ENCODE measurements at regions not wholly inside any gene's neighbourhood (a gene's known extent, or its start where the extent isn't known, plus 50 kb on each side); places are given as distances from the start of the nearest gene placed in this dataset.

DNA sequence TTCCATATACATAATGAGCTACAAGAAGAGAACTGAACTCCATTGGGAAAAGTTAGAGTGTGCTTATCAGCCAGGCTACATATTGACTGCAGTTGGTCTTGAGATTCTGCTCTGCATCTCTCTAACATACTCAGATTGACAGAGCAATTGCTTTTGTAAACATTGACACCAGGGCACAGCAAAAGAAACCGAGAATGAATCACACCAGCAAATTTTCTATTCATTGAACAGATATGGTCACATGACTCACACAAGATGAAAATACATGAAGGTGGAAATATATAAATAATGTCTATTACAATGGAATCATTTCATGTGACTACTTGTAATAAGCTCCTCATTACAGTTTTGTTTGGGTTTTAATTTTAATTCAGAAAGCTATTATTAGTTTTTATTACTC lies 691.9 kb upstream of the TMEFF2 start:
- DNase-seq (ENCODE audit: low spot score): no peak

DNA sequence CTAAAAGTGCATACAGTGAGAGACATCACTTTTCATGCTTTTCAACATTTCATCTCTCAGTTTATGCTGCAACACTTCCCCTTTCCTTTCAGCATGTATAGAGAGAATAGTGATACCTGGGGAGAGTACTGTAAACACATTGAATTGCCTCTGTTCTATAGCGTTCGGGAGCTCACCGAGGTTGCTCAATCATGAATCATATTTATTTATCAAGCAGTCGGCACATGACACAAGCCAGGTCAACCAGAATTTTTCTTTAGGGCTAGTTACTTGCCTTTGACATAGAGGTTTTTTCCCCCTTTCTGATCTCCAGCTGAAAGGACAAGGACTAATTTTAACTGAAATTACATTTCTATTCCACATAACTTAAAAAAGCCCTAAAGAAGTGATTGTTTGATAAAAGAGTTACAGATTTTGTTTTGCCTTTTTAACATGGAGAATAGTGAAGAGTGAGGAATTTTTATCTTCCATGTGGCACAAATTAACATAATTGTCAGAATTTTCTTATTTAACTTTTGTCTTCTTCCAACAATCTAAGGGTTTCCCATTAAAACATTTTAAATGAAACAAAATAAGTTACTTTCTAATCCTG lies 690.9 kb upstream of the TMEFF2 start:
- no peak for DNase-seq (ENCODE audit: low spot score)
- TF ChIP-seq, protein P1, sequence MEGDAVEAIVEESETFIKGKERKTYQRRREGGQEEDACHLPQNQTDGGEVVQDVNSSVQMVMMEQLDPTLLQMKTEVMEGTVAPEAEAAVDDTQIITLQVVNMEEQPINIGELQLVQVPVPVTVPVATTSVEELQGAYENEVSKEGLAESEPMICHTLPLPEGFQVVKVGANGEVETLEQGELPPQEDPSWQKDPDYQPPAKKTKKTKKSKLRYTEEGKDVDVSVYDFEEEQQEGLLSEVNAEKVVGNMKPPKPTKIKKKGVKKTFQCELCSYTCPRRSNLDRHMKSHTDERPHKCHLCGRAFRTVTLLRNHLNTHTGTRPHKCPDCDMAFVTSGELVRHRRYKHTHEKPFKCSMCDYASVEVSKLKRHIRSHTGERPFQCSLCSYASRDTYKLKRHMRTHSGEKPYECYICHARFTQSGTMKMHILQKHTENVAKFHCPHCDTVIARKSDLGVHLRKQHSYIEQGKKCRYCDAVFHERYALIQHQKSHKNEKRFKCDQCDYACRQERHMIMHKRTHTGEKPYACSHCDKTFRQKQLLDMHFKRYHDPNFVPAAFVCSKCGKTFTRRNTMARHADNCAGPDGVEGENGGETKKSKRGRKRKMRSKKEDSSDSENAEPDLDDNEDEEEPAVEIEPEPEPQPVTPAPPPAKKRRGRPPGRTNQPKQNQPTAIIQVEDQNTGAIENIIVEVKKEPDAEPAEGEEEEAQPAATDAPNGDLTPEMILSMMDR (IDR thresholded peaks at IDR 0.05; ENCODE audit: extremely low read depth, insufficient read depth, missing control alignments): no peak
- in situ Hi-C loops (cut with MboI; ENCODE audit: low pct_unique_long_range_greater_than_20kb, low sequenced_read_pairs, unreplicated experiment): no loop called here

More for the DNA sequence above, 691.9 kb upstream of the TMEFF2 start:
- TF ChIP-seq, protein P1 (IDR thresholded peaks at IDR 0.05; ENCODE audit: extremely low read depth, insufficient read depth, missing control alignments): no peak
- in situ Hi-C loops (cut with MboI; ENCODE audit: low pct_unique_long_range_greater_than_20kb, low sequenced_read_pairs, unreplicated experiment): no loop called here

DNA sequence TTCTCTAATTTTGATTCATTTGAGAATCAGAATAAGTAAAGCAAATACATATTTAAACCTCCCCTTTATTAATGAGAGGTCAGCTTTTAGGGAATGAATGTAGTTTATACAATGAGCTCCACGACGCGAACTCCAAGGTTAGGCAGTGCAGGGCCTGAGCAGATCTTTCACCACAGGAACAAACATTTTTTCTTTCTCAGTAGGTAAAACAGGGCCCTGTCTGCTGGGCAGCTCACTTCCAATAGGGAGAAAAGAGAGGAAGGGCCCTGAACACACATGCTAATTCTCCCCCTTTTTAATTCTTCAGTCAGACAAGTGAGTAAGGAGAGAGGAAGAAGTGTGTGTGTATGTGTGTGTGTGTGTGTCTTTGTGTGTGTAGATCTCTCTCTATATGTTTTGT lies 682.4 kb upstream of the TMEFF2 start:
- TF ChIP-seq, protein P1 (IDR thresholded peaks at IDR 0.05; ENCODE audit: extremely low read depth, insufficient read depth, missing control alignments): no peak
- in situ Hi-C loops (cut with MboI; ENCODE audit: low pct_unique_long_range_greater_than_20kb, low sequenced_read_pairs, unreplicated experiment): no loop called here
- no peak for DNase-seq (ENCODE audit: low spot score)

DNA sequence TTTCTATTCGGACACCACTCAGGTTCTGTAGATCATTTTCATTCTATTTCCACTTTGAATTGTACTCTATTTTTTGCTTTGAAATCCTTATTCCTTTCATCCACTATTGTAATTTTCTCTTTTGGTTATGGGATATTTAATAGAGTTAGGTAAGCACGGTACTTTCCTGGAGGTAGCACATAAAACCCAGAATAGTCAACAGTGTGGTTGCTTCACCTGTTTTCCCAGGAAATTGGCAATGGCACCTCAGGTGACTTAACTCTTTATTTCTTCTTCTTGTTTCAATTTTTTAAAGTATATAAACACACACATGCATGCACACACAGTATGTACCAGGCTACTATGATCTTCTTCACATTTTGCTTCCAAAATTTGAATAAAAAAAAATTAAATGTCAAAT lies 682.0 kb upstream of the TMEFF2 start:
- in situ Hi-C loops (cut with MboI; ENCODE audit: low pct_unique_long_range_greater_than_20kb, low sequenced_read_pairs, unreplicated experiment): no loop called here
- DNase-seq (ENCODE audit: low spot score): no peak
- TF ChIP-seq, protein P1 (IDR thresholded peaks at IDR 0.05; ENCODE audit: extremely low read depth, insufficient read depth, missing control alignments): no peak

DNA sequence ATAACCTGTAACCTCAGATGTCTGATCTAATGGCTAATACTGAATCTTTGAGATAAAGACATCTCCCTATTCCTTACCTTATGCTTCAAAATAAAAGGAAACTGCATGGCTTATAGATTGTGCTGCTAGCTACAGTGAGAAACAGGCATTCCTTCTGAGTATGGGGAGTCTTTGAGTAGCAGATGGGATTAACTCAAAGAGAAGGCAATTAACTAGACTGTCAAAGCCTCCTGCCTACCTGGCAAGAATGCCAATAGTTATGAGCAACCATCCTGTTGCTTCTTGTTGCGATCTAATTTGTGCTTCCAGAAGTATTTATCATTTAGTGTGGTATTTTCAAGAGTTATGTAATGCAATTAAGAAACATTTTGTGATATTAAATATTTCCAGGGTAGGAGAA lies 660.0 kb upstream of the TMEFF2 start:
- DNase-seq (ENCODE audit: low spot score): no peak
- in situ Hi-C loops (cut with MboI; ENCODE audit: low pct_unique_long_range_greater_than_20kb, low sequenced_read_pairs, unreplicated experiment): no loop called here
- TF ChIP-seq, protein P1 (IDR thresholded peaks at IDR 0.05; ENCODE audit: extremely low read depth, insufficient read depth, missing control alignments): no peak

DNA sequence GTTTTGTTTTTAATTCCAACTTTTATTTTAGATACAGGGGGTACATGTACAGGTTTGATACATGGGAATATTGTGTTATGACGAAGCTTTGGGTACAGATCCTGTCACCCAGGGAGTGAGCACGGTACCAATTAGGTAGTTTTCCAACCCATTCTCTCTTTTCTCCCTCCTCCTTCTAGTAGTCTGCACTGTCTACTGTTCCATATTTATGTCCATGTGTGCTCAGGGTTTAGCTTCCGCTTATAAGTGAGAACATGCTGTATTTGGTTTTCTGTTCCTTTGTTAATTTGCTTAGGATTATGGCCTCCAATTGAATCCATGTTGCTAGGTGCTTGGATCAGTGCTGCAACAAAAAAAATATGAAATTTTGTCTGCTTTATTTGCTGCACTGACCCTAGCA lies 659.3 kb upstream of the TMEFF2 start:
- in situ Hi-C loops (cut with MboI; ENCODE audit: low pct_unique_long_range_greater_than_20kb, low sequenced_read_pairs, unreplicated experiment): no loop called here
- TF ChIP-seq, protein P1 (IDR thresholded peaks at IDR 0.05; ENCODE audit: extremely low read depth, insufficient read depth, missing control alignments): no peak
- no peak for DNase-seq (ENCODE audit: low spot score)

DNA sequence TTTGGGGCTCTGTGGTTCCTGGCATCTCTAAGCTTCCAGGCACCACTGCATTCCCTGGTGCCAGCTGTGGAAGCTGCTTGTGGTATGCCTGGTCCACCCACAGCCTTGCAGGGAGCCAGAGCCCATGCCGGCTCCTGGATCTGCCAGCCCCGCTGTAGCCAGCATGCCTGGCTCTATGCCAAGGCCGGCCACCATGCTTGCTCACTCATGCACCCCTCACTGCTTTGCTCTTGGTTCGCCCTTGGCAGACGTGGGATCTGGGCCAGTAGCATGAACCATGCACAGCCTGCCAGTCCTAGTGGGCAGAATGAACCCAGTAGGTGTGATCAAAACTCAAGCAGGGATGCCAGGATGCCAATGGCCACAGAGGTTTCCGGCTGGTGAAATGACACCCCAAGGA lies 634.2 kb upstream of the TMEFF2 start:
- TF ChIP-seq, protein P1 (IDR thresholded peaks at IDR 0.05; ENCODE audit: extremely low read depth, insufficient read depth, missing control alignments): no peak
- DNase-seq (ENCODE audit: low spot score): no peak
- in situ Hi-C loops (cut with MboI; ENCODE audit: low pct_unique_long_range_greater_than_20kb, low sequenced_read_pairs, unreplicated experiment): no loop called here
